ENCODE measurements at regions not wholly inside any gene's neighbourhood (a gene's known extent, or its start where the extent isn't known, plus 50 kb on each side); places are given as distances from the start of the nearest gene placed in this dataset.

- TF ChIP-seq GABPA (IDR thresholded peaks at IDR 0.05; ENCODE audit: low read depth) (no peak), MAX (IDR thresholded peaks at IDR 0.05; ENCODE audit: low read depth) (no peak), POLR2AphosphoS5 (IDR thresholded peaks at IDR 0.05; ENCODE audit: low read depth, low read length) (no peak), CTCF (IDR thresholded peaks at IDR 0.05) (no peak), ZBTB33 (IDR thresholded peaks at IDR 0.05; ENCODE audit: borderline replicate concordance, low read depth) (no peak), MXI1 (IDR thresholded peaks at IDR 0.05; ENCODE audit: low read depth, low read length) (no peak), RAD21 (IDR thresholded peaks at IDR 0.05; ENCODE audit: low read length) (no peak), MEF2A (IDR thresholded peaks at IDR 0.05; ENCODE audit: borderline replicate concordance, low read depth) (no peak), FOSL2 (IDR thresholded peaks at IDR 0.05; ENCODE audit: borderline replicate concordance, low read depth) (no peak), FOXM1 (IDR thresholded peaks at IDR 0.05; ENCODE audit: low read depth) (no peak), RCOR1 (IDR thresholded peaks at IDR 0.05; ENCODE audit: low read length) (no peak), USF2 (IDR thresholded peaks at IDR 0.05; ENCODE audit: borderline replicate concordance, low read depth, low read length) (no peak)
These were observed 263.5 kb upstream of the PODXL start for GRCh38 chr7:131819891-131820290.

All from SK-N-SH (cell line).